ENCODE measurements at regions not wholly inside any gene's neighbourhood (a gene's known extent, or its start where the extent isn't known, plus 50 kb on each side); places are given as distances from the start of the nearest gene placed in this dataset.

GRCh38 chr14:58755031-58755925 lies 117.5 kb downstream of the DACT1 start:
- no peak for TF ChIP-seq CTCF (IDR thresholded peaks at IDR 0.05)
- no peak for TF ChIP-seq POLR2A (IDR thresholded peaks at IDR 0.05)
- no peak for TF ChIP-seq EP300 (IDR thresholded peaks at IDR 0.05)
- no peak for TF ChIP-seq POLR2AphosphoS5 (IDR thresholded peaks at IDR 0.05)
